ENCODE measurements at regions not wholly inside any gene's neighbourhood (a gene's known extent, or its start where the extent isn't known, plus 50 kb on each side); places are given as distances from the start of the nearest gene placed in this dataset.

DNA sequence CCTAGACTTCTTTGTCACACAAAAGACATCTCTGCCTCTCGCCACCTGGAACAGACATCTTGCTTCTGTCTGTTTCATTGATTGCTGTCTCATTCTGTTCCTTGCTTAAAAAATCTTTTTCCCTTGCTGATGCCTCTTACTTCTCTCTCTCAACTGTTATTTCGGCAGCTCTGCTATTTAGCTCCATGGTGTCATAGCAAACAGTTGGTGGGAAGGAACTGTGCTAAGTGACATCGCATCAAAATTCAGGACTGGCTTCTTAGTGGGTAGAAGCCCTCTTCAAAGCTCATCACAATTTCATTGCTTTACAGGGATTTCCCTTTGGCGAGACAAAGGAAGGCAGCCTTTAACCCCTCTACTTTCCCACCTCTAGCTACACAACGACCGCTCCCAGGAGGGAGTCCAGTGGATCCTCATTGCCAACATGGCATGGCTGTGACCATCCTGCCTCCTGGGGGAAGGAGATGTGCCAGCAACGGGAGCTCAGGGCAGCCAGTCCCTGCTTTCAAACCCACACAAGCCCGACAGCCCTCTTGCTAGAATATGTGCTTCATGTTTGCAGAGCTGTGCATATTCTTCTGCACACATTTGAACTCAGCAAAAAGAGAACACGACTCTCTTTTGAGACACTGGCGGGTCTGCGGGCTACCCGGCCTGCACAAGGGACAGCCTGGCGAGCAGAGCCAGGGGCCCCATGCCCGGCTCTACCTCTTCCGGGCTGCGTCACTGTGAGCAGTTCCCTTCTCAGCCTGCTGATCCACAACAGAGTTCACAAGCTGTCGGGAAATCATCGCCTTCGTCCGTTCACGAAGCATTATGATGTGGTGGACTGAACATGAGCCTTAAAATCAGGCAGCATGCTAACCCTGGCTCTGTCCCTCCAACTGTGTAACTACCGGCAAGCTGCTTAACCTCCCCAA is 51.1 kb upstream of the JAM3 start:
- TF ChIP-seq POLR2AphosphoS5 (IDR thresholded peaks at IDR 0.05) = no peak
- TF ChIP-seq POLR2A (IDR thresholded peaks at IDR 0.05; ENCODE audit: low read depth) = no peak
